GM12874 (cell line): ENCODE measurements at regions not wholly inside any gene's neighbourhood (a gene's known extent, or its start where the extent isn't known, plus 50 kb on each side); places are given as distances from the start of the nearest gene placed in this dataset.

Source experiments
- CTCF ChIP-seq: IDR thresholded peaks from 2 replicates; pipeline ENCODE4 v1.5.1; 2011; ENCODE audit warnings: low read depth, mild to moderate bottlenecking, control low read depth, low read length, moderate library complexity; ENCODE audit not compliant: insufficient read depth

- no peak for TF ChIP-seq CTCF
These were observed 755.2 kb upstream of the TENM4 start for GRCh38 chr11:80196041-80196440.

GRCh38 chr11:80194625-80195024 is 753.8 kb upstream of the TENM4 start:
- TF ChIP-seq CTCF = no peak

- no peak for TF ChIP-seq CTCF
These were observed 753.2 kb upstream of the TENM4 start for GRCh38 chr11:80194016-80194415.

- TF ChIP-seq CTCF = no peak
These were observed 747.3 kb upstream of the TENM4 start for GRCh38 chr11:80188076-80188627.

- TF ChIP-seq CTCF = no peak
These were observed 745.9 kb upstream of the TENM4 start for GRCh38 chr11:80186692-80187091.

- TF ChIP-seq CTCF = no peak
These were observed 742.1 kb upstream of the TENM4 start for GRCh38 chr11:80182901-80183300.

- no peak for TF ChIP-seq CTCF
These were observed 732.7 kb upstream of the TENM4 start for GRCh38 chr11:80173371-80174136.
